NCI-H146 treated with DMSO at 0.1 percent for 48 hours (cell line): ENCODE measurements at regions not wholly inside any gene's neighbourhood (a gene's known extent, or its start where the extent isn't known, plus 50 kb on each side); places are given as distances from the start of the nearest gene placed in this dataset.

Source experiments
- DNase-seq: peaks from one replicate; lab custom pipeline; 2025; ENCODE audit not compliant: unreplicated experiment; lab: John Stamatoyannopoulos, UW

DNA sequence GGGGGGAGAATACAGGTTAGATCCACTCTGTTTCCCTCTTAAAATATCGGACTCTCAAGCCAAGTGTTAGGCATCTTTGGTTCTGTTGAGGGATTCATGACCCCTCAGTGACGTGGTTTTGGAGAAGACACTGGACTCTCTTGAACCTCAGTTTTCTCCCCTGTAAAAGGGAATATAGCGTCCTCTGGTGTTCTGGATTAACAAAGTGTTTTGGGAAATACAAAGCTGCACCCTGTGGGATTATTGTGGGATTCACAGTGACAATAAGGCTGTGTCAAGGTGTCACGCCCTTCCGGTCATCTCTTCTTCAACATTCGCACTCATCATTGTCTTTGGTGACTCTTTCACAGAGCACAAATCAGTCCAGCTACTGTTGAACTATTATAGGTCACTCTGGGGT is 139.0 kb downstream of the IRX1 start:
- no peak for DNase-seq

GRCh38 chr5:3736466-3736865 is 140.8 kb downstream of the IRX1 start:
- DNase-seq = no peak

DNA sequence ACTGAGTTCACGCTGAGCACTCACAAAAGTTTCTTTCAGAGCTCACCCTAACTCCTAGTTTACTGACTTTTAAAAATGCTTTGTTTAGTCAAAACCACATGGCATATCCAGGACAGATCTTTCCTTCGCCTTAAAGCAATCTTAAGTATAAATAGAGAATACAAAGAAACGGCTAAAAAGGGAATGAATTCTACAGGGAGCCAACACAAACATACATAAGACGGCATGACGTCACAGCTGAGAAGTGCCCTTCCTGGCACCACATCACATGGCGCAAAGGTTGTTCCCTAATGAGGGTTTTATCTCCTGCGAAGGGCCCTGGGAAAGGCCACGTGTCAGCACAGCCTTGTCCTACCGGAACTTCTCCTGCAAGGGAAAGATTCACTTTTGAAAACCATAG is 141.3 kb downstream of the IRX1 start:
- no peak for DNase-seq

GRCh38 chr5:3738919-3739318 is 143.3 kb downstream of the IRX1 start:
- no peak for DNase-seq

GRCh38 chr5:3740546-3741373 is 145.1 kb downstream of the IRX1 start:
- no peak for DNase-seq

DNA sequence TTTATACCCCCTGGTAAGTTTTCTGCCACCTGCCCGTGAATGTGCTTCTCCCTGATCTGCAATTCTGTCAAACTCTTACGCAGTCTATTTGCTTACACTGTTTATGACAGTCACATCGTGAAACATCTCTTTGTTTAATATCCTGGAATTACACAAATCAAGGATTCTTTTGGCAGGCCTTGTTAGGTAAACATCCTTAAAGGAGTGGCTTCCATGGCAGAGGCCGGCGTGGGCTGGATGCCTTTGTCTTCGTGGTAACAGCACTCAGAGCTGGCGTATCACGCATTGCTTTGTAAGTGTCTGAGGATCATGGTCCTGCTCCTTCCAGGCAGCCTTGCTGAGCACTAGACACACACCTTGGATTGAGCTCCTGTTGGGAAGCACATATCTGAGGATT is 145.7 kb downstream of the IRX1 start:
- no peak for DNase-seq

GRCh38 chr5:3742750-3743149 is 147.1 kb downstream of the IRX1 start:
- no peak for DNase-seq

- DNase-seq = no peak
These were observed 156.2 kb downstream of the IRX1 start for GRCh38 chr5:3751846-3752245.

DNA sequence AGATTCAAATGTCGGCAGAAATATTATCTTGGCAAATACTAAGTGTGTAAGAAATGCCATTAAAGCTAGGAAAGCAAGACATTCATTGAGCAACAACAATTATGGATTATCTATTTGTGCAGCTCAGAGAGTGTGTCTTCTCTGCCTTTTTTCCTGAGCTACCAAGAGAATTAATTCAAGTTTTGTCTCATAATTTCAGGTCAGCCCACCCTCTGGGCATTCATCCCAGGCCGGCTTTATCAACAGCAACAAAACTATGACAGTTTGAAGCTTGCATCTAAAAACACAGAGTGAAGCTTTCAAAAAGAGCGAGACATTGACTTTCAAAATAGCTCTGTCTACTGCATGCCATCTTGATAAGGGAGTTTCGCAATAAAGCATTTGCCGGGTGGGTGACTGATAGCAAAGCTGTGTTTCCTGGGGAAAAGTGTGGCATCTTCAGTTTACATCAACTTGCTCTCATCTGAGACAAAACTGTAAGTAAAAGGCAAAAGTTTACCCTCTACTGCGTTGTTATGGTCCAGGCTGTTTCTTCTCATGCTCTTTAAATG is 182.4 kb downstream of the IRX1 start:
- no peak for DNase-seq

DNA sequence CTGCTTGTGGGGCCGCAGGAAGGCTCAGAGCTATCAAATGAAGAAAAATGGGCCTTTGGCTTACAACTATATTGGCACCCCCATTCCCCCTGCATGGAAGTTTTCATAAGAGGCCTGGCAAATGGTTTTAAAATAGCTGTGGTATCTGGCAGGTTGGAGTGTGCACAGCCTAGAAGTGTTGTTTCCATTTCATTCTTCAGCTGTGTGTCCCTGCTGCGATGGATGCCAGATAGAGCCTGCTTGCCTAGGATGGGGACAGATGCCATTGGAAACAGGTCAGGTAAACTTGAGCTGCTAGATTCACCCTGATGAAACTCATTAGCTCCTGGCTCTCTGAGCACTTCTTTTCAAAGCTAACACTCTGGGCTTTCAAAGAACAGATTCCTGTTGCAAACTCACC is 183.3 kb downstream of the IRX1 start:
- no peak for DNase-seq

- no peak for DNase-seq
These were observed 184.6 kb downstream of the IRX1 start for GRCh38 chr5:3780278-3780677.

GRCh38 chr5:3780907-3781306 is 185.3 kb downstream of the IRX1 start:
- DNase-seq = no peak

- DNase-seq = no peak
These were observed 189.2 kb downstream of the IRX1 start for GRCh38 chr5:3784854-3785253.

DNA sequence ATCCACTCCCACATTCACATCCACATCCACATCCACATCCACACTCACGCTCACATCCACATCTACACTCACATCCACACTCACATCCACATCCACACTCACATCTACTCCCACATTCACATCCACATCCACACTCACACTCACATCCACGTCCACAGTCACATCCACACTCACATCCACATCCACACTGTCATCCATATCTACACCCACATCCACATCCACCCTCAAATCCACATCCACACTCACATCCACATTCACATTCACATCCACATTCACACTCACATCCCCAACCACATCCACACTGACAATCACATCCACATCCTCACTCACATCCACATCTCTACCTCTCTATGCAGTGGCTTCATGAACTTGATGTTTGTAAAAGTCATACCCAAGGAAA is 190.5 kb downstream of the IRX1 start:
- no peak for DNase-seq

GRCh38 chr5:3786891-3787430 is 191.3 kb downstream of the IRX1 start:
- no peak for DNase-seq

- DNase-seq = no peak
These were observed 192.0 kb downstream of the IRX1 start for GRCh38 chr5:3787604-3788003.

- DNase-seq = no peak
These were observed 194.0 kb downstream of the IRX1 start for GRCh38 chr5:3789519-3790193.

DNA sequence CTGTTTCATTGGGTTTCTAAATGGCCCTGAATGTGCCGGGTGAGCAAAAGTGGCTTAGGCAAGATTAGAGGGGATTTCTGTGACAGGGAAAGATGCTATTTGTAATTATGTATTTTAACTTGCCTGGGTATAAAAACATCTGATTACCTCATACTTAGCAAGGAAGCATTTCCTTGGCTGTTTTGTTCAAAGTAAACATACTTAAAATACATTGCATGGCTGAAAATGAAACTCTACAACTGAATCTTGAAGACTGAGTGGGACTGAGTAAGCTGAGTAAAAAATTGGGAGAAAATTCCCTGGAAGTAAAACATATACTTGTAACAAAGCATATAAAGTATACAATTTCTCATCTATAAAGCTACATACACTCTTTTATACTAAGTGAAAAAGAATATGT is 197.5 kb downstream of the IRX1 start:
- no peak for DNase-seq

DNA sequence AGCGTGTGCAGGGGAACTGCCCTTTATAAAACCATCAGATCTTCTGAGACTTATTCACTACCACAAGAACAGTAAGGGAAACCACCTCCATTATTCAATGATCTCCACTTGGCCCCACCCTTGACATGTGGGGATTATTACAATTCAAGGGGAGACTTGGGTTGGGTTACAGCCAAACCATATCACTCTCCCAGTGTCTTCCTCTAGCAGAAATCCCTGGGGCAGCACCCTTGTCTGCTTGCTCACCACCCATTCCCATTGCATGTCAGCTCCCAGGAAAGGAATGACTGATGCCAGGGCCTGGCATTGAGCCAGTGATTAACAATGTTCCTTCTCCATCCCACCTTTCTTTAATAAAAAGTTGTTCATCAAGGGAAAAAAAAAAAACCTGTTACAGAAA is 199.0 kb downstream of the IRX1 start:
- DNase-seq = no peak

DNA sequence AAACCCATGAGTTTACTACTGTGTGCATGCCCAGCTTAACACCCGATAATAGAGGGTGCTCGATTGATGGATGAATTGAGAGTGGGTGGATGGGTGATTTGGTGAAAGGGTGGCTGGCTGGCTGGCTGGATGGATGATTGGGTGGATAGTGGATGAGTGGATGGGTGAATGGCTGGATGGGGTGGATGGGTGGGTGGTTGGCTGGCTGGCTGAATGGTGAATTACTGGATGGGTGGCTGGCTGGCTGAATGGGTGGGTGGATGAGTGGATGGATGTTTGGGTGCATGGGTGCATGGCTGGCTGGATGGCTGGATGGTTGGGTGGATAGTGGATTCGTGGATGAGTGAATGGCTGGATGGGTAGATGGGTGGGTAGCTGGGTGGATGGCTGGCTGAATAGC is 201.1 kb downstream of the IRX1 start:
- no peak for DNase-seq

GRCh38 chr5:3801967-3802366 is 206.3 kb downstream of the IRX1 start:
- DNase-seq = no peak

DNA sequence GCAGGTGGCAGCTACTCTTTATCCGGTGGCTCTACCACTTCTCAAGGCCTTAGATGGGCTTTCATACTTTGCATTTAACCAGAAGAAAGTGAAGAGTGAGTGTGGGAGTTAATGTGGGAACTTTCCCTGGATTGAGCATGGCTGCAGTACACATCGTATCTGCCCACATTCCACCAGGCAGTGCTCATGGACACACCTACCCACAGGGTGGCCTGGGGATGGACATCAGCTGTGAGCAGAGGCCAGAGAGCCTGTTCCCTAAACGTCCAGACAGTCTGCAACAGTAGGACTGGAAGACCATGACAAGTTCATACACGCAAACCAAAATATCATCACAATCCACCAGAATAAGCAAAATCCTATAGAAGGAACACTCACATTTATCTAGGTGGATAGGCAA is 213.8 kb downstream of the IRX1 start:
- DNase-seq = no peak
